ENCODE measurements at regions not wholly inside any gene's neighbourhood (a gene's known extent, or its start where the extent isn't known, plus 50 kb on each side); places are given as distances from the start of the nearest gene placed in this dataset.

DNA sequence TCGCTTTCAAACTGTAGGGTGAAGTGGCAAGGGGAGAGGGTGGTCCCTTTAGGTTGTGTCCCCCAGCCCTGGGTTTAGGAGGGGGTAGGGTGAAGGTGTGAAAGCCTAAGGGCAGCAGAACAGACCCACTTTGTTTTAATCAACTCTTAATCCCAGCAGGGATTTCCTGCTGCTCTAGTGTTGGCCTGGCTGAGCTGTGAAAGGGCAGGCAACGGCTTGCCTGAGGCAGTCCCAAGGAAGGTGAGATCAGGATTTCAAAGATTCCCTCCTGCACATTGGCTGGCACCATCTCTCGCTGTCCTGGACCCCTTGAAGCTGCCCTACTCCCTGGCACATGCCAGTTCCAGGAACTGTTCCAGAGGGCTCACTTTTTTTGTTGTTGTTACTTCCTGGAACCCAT, 221.3 kb downstream of the INSC start:
- no peak for TF ChIP-seq POLR2AphosphoS5 (IDR thresholded peaks at IDR 0.05; ENCODE audit: low read depth, low read length)
- no peak for TF ChIP-seq POLR2A (IDR thresholded peaks at IDR 0.05; ENCODE audit: low read depth, low read length)
- TF ChIP-seq TAF1 (IDR thresholded peaks at IDR 0.05; ENCODE audit: low read depth, low read length) = no peak
